ENCODE measurements at regions not wholly inside any gene's neighbourhood (a gene's known extent, or its start where the extent isn't known, plus 50 kb on each side); places are given as distances from the start of the nearest gene placed in this dataset.
A peak's percentile ranks its signal among the peaks of the same experiment; 100 is the strongest.

DNA sequence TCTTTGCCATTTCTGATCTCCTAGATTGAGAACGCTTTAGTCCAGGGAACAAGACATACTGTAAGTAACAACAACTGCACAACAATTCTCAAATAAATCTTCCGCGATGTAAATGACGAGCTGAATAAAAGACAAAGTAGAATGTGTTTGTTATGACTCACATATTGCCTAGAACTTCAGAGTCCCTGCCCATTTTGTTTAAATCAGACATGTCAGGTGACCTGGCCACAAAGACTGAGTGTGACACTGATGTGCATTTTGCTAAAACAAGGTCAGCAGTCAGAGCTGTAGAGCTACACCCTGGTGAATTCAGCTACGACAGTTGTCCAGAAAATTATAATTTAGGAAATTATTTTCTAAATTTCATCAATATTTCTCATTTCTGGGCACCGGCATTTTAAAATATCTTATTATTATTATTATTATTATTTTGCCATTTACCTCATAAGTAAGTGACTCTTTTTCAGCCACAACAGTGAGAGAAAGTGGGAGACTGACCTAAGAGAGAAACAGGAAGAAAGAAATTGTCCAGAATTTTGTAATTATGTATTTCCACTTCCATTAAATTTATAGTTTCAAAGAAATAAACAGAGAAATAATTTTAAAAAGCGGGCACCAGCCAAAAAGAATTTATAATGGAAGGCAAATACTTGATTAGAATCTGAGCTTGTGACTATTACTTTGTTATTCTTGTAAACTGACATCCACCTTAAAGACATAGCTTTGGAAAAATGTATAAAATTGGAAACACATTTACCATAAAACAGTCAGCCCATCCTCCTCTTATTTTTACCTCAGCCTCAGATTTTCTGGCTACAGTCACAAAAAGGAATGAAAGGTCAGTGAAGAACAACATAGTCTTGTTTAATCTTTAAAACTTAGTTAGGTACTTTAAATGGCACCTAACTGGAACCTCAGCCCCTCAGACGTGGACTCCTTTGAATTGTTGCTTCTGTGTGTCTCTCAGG lies 157.0 kb upstream of the CITED2 start (continued):
- TF ChIP-seq, protein P1, sequence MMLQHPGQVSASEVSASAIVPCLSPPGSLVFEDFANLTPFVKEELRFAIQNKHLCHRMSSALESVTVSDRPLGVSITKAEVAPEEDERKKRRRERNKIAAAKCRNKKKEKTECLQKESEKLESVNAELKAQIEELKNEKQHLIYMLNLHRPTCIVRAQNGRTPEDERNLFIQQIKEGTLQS (IDR thresholded peaks at IDR 0.05): peak; percentile 71
- TF ChIP-seq, protein P1 (CRISPR knock-in tag; conservative IDR thresholded peaks at IDR 0.05): no peak
- TF ChIP-seq, protein P2, sequence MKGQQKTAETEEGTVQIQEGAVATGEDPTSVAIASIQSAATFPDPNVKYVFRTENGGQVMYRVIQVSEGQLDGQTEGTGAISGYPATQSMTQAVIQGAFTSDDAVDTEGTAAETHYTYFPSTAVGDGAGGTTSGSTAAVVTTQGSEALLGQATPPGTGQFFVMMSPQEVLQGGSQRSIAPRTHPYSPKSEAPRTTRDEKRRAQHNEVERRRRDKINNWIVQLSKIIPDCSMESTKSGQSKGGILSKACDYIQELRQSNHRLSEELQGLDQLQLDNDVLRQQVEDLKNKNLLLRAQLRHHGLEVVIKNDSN (CRISPR knock-in tag; IDR thresholded peaks at IDR 0.05): peak; percentile 76
- TF ChIP-seq KLF10 (CRISPR knock-in tag; IDR thresholded peaks at IDR 0.05): no peak
- no peak for TF ChIP-seq NFATC3 (IDR thresholded peaks at IDR 0.05)
- 0 out of 2 replicates have a peak, but pooled peaks have one; percentile 30 for TF ChIP-seq MYBL2 (IDR thresholded peaks at IDR 0.05; ENCODE audit: low read depth)
- TF ChIP-seq MYBL2 (CRISPR knock-in tag; IDR thresholded peaks at IDR 0.05; ENCODE audit: borderline replicate concordance): no peak
- TF ChIP-seq ETV5 (CRISPR knock-in tag; IDR thresholded peaks at IDR 0.05; ENCODE audit: low read depth): no peak
- TF ChIP-seq, protein P3, sequence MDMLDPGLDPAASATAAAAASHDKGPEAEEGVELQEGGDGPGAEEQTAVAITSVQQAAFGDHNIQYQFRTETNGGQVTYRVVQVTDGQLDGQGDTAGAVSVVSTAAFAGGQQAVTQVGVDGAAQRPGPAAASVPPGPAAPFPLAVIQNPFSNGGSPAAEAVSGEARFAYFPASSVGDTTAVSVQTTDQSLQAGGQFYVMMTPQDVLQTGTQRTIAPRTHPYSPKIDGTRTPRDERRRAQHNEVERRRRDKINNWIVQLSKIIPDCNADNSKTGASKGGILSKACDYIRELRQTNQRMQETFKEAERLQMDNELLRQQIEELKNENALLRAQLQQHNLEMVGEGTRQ (CRISPR knock-in tag; IDR thresholded peaks at IDR 0.05): peak; percentile 69
- no peak for TF ChIP-seq CBX5 (IDR thresholded peaks at IDR 0.05; ENCODE audit: borderline replicate concordance, low read depth)
- TF ChIP-seq NUFIP1 (IDR thresholded peaks at IDR 0.05; ENCODE audit: partially characterized antibody): no peak
- TF ChIP-seq BHLHE40 (IDR thresholded peaks at IDR 0.05; ENCODE audit: low read length): peak; percentile 70
- TF ChIP-seq POLR2G (IDR thresholded peaks at IDR 0.05; ENCODE audit: low read depth, low read length): no peak
- TF ChIP-seq, protein P4, sequence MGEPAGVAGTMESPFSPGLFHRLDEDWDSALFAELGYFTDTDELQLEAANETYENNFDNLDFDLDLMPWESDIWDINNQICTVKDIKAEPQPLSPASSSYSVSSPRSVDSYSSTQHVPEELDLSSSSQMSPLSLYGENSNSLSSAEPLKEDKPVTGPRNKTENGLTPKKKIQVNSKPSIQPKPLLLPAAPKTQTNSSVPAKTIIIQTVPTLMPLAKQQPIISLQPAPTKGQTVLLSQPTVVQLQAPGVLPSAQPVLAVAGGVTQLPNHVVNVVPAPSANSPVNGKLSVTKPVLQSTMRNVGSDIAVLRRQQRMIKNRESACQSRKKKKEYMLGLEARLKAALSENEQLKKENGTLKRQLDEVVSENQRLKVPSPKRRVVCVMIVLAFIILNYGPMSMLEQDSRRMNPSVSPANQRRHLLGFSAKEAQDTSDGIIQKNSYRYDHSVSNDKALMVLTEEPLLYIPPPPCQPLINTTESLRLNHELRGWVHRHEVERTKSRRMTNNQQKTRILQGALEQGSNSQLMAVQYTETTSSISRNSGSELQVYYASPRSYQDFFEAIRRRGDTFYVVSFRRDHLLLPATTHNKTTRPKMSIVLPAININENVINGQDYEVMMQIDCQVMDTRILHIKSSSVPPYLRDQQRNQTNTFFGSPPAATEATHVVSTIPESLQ (CRISPR knock-in tag; IDR thresholded peaks at IDR 0.05): no peak
- TF ChIP-seq ZNF79 (CRISPR knock-in tag; IDR thresholded peaks at IDR 0.05; ENCODE audit: low read depth): no peak
- TF ChIP-seq FUS (optimal IDR thresholded peaks at IDR 0.05; ENCODE audit: low read depth, low read length): no peak
- TF ChIP-seq, protein P5, sequence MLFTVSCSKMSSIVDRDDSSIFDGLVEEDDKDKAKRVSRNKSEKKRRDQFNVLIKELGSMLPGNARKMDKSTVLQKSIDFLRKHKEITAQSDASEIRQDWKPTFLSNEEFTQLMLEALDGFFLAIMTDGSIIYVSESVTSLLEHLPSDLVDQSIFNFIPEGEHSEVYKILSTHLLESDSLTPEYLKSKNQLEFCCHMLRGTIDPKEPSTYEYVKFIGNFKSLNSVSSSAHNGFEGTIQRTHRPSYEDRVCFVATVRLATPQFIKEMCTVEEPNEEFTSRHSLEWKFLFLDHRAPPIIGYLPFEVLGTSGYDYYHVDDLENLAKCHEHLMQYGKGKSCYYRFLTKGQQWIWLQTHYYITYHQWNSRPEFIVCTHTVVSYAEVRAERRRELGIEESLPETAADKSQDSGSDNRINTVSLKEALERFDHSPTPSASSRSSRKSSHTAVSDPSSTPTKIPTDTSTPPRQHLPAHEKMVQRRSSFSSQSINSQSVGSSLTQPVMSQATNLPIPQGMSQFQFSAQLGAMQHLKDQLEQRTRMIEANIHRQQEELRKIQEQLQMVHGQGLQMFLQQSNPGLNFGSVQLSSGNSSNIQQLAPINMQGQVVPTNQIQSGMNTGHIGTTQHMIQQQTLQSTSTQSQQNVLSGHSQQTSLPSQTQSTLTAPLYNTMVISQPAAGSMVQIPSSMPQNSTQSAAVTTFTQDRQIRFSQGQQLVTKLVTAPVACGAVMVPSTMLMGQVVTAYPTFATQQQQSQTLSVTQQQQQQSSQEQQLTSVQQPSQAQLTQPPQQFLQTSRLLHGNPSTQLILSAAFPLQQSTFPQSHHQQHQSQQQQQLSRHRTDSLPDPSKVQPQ (CRISPR knock-in tag; IDR thresholded peaks at IDR 0.05; ENCODE audit: borderline replicate concordance): no peak
- peak; percentile 18; the same call in 1 of the 2 replicates for TF ChIP-seq TEAD4 (IDR thresholded peaks at IDR 0.05; ENCODE audit: low read length)
- no peak for TF ChIP-seq TEAD4 (CRISPR knock-in tag; IDR thresholded peaks at IDR 0.05; ENCODE audit: borderline replicate concordance)
- TF ChIP-seq MECOM (CRISPR knock-in tag; IDR thresholded peaks at IDR 0.05): no peak

Measured in K562 (cell line).